Esophagus squamous epithelium (tissue), 5 donors: ENCODE measurements at regions not wholly inside any gene's neighbourhood (a gene's known extent, or its start where the extent isn't known, plus 50 kb on each side); places are given as distances from the start of the nearest gene placed in this dataset.

Source experiments
- DNase-seq: peaks from one replicate; lab custom pipeline; 2025; lab: John Stamatoyannopoulos, UW
- H3K27ac ChIP-seq, 4 donors: fragments of 200-600 bp; sonication (generic); one replicate each; pipeline ENCODE4 v1.5.1; 2016 to 2019; ENCODE audit warnings: mild to moderate bottlenecking in 1 of 4
- H3K27me3 ChIP-seq, 4 donors: fragments of 200-600 bp; sonication (generic); 1 replicate in 3 of 4; 2 replicates in 1 of 4; pipeline versions ENCODE4 v1.5.1 to v1.6.0; 2017 to 2021; ENCODE audit warnings: antibody characterized with exemption in 1 of 4
- H3K36me3 ChIP-seq, 3 donors: fragments of 200-600 bp; sonication (generic); one replicate each; pipeline ENCODE4 v1.5.1; 2016 to 2019
- H3K4me1 ChIP-seq, 3 donors: fragments of 200-600 bp; sonication (generic); one replicate each; pipeline ENCODE4 v1.5.1; 2017 to 2019
- H3K4me3 ChIP-seq, 4 donors: fragments of 200-600 bp; sonication (generic); 1 replicate in 3 of 4; 2 replicates in 1 of 4; pipeline ENCODE4 v1.5.1; 2016 to 2019; ENCODE audit warnings: mild to moderate bottlenecking in 2 of 4, moderate library complexity in 1 of 4
- H3K9me3 ChIP-seq, 3 donors: fragments of 200-600 bp; sonication (generic); one replicate each; pipeline ENCODE4 v1.5.1; 2016 to 2019
- POLR2A ChIP-seq, 4 donors: fragments of 450-650 bp; IDR thresholded peaks; one replicate each; pipeline ENCODE4 v1.6.1; 2017; ENCODE audit warnings: antibody characterized with exemption in 4 of 4, mild to moderate bottlenecking in 4 of 4, moderate library complexity in 3 of 4
- WGBS, 2 donors: methylation state at CpG; one replicate each; pipeline ENCODE4 v1.1.5; 2018; 5-methylcytosine and 5-hydroxymethylcytosine counted together
- intact Hi-C: fragments of 100-400 bp; cut with DNase I; formaldehyde crosslinking; loops from one replicate; pipeline ENCODE4 v1.15.0; 2022
- TF ChIP-seq, protein P1 (sequence below), 6 experiments: fragments of 450-650 bp in 4 of 6; fragments of 200-600 bp in 2 of 6; sonication (generic) in 2 of 6; IDR thresholded peaks; one replicate each; pipeline ENCODE4 v1.5.1; 2016 to 2019; ENCODE audit warnings: antibody characterized with exemption in 6 of 6, mild to moderate bottlenecking in 4 of 6, moderate library complexity in 4 of 6
- donor health status: DM: yes; HTN: yes; CAD: no.

DNA sequence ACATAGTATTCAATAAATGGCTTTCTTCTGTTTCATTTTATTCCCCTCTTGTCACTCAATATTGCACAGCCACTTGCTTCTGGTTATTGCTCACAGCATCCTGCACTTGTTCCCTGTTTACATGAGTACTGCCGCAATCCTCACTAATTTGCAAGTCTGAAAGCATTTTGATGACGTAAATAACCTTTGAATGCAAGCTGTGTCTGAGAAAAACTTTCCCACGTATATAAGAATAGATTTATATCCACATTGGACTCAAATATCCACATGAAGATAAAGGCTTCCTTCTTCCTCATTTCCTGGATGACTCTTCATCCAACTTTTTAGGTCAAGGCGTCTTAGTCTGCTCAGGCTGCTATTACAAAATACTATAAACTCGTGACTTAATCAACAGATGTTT lies 88.2 kb upstream of the DAP start:
- intact Hi-C loops = no loop called here
- TF ChIP-seq, protein P1, sequence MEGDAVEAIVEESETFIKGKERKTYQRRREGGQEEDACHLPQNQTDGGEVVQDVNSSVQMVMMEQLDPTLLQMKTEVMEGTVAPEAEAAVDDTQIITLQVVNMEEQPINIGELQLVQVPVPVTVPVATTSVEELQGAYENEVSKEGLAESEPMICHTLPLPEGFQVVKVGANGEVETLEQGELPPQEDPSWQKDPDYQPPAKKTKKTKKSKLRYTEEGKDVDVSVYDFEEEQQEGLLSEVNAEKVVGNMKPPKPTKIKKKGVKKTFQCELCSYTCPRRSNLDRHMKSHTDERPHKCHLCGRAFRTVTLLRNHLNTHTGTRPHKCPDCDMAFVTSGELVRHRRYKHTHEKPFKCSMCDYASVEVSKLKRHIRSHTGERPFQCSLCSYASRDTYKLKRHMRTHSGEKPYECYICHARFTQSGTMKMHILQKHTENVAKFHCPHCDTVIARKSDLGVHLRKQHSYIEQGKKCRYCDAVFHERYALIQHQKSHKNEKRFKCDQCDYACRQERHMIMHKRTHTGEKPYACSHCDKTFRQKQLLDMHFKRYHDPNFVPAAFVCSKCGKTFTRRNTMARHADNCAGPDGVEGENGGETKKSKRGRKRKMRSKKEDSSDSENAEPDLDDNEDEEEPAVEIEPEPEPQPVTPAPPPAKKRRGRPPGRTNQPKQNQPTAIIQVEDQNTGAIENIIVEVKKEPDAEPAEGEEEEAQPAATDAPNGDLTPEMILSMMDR (IDR thresholded peaks at IDR 0.05) = no peak
- TF ChIP-seq POLR2A (IDR thresholded peaks at IDR 0.05) = no peak
- no peaks in the 10 kb centered on the region for H3K9me3 ChIP-seq
- 61 to 65% methylated on average over 5 of the region's 5 CpGs for WGBS, 2 donors
- no peaks in the 10 kb centered on the region for H3K27me3 ChIP-seq
- H3K4me3 ChIP-seq = no peak overlapping the region
- no peak overlapping the region for H3K27ac ChIP-seq
- no peaks in the 10 kb centered on the region for H3K36me3 ChIP-seq
- no peaks in the 10 kb centered on the region for H3K4me1 ChIP-seq
- no peak for DNase-seq

DNA sequence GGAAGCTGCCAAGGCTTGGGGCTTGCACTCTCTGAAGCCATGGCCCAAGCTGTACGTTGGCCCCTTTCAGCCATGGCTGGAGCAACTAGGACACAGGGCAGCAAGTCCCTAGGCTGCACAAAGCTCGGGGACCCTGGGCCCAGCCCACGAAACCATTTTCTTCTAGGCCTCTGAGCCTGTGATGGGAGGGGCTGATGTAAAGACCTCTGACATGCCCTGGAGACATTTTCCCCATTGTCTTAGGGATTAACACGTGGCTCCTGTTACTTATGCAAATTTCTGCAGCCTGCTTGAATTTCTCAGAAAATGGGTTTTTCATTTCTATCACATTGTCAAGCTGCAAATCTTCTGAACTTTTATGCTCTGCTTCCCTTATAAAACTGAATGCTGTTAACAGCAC lies 83.0 kb upstream of the DAP start:
- no peaks in the 10 kb centered on the region for H3K36me3 ChIP-seq
- no peaks in the 10 kb centered on the region for H3K4me1 ChIP-seq
- intact Hi-C loops = no loop called here
- 33 to 74% methylated on average over 1 to 3 of the region's 4 CpGs for WGBS, 2 donors
- no peak overlapping the region for H3K4me3 ChIP-seq
- H3K27ac ChIP-seq = no peak overlapping the region
- TF ChIP-seq POLR2A (IDR thresholded peaks at IDR 0.05) = no peak
- TF ChIP-seq, protein P1 (IDR thresholded peaks at IDR 0.05) = no peak
- DNase-seq = no peak
- peaks cover 0 to 4% (median 0%) of the 10 kb centered on the region in 3 donors for H3K9me3 ChIP-seq
- H3K27me3 ChIP-seq = no peaks in the 10 kb centered on the region

DNA sequence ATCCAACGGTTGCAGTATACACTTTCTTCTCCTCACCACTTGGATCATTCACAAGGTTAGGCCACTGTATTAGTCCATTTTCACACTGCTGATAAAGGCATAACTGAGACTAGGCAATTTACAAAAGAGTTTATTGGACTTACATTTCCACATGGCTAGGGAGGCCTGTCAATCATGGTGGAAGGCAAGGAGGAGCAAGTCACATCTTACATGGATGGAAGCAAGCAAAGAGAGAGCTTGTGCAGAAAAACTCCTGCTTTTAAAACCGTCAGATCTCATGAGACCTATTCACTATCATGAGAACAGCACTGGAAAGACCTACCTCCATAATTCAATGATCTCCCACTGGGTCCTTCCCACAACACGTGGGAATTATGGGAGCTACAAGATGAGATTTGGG lies 81.8 kb upstream of the DAP start:
- Histone ChIP-seq H3K36me3 (no peaks in the 10 kb centered on the region), H3K27ac (no peak overlapping the region), H3K4me1 (no peaks in the 10 kb centered on the region), H3K4me3 (no peak overlapping the region), H3K27me3 (no peaks in the 10 kb centered on the region), H3K9me3 (peaks cover 0 to 4% (median 0%) of the 10 kb centered on the region in 3 donors)
- TF ChIP-seq POLR2A (IDR thresholded peaks at IDR 0.05) = no peak
- TF ChIP-seq, protein P1 (IDR thresholded peaks at IDR 0.05) = no peak
- intact Hi-C loops = no loop called here
- no peak for DNase-seq
- WGBS, 2 donors = 83 to 85% methylated on average over 3 of the region's 3 CpGs

DNA sequence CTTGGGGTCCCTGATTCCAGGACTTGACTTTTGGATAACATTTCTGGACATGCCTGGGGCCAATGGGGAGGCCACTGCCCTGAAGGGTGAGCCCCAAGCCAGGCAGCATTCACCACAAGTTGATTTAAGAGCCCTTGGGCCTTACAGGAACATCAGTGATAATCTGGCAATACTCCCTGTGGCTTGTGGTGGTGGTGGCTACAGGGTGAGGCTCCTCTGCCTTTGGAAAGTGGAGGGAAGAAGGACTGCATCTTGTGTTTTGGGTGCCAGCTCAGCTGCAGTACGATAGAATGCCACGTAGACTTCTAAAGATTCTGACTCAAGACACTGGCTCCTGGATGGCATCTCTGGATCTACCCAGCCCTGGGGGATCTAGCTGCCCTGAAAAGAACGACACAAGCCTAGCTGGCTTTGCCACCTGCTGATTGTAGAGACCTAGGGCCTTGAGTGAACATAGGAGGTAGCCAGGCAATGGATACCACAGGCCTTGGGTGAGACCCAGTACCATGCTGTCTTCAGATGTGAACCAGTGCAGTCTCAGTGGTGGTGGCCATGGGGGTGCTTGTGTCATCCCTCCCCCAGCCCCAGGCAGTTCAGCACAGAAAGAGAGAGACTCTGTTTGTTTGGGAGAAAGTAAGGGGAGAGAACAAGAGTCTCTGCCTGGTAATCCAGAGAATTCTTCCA lies 79.0 kb upstream of the DAP start:
- Histone ChIP-seq H3K4me3 (no peak overlapping the region), H3K36me3 (no peaks in the 10 kb centered on the region), H3K27me3 (no peaks in the 10 kb centered on the region), H3K27ac (no peak overlapping the region), H3K9me3 (peaks cover 0 to 4% (median 0%) of the 10 kb centered on the region in 3 donors), H3K4me1 (no peaks in the 10 kb centered on the region)
- no peak for DNase-seq
- intact Hi-C loops = no loop called here
- WGBS, 2 donors = 40% methylated on average over 1 of the region's 3 CpGs; no CpG with 5 or more reads in 1 of the 2 donors
- TF ChIP-seq POLR2A (IDR thresholded peaks at IDR 0.05) = no peak
- TF ChIP-seq, protein P1 (IDR thresholded peaks at IDR 0.05) = no peak

DNA sequence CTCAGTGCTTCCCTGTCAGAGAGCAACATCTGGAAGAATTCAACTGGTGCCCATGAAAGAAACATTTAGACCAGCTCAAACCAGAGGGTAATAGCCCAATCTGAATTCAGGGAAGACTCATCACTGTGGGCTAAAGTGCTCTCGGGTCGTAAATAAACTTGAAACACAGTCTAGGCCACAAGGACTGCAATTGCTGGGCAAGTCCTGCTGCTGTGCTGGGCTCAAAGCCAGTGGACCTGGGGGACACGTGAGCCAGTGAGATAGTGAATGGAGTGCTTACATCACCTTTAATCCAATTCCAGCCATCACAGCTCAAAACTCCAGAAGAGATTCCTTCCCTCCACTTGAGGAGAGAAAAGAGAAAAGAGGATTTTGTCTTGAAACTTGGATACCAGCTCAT lies 78.1 kb upstream of the DAP start:
- DNase-seq = no peak
- Histone ChIP-seq H3K36me3 (no peaks in the 10 kb centered on the region), H3K4me3 (no peak overlapping the region), H3K4me1 (no peaks in the 10 kb centered on the region), H3K27ac (no peak overlapping the region), H3K27me3 (no peaks in the 10 kb centered on the region), H3K9me3 (peaks cover 0 to 4% (median 0%) of the 10 kb centered on the region in 3 donors)
- 61 to 93% methylated on average over 3 of the region's 3 CpGs for WGBS, 2 donors
- TF ChIP-seq, protein P1 (IDR thresholded peaks at IDR 0.05) = no peak
- TF ChIP-seq POLR2A (IDR thresholded peaks at IDR 0.05) = no peak
- intact Hi-C loops = no loop called here
